GM12892 (cell line): ENCODE measurements at regions not wholly inside any gene's neighbourhood (a gene's known extent, or its start where the extent isn't known, plus 50 kb on each side); places are given as distances from the start of the nearest gene placed in this dataset.

Experiments used
- POLR2A ChIP-seq: IDR thresholded peaks from 2 replicates; pipeline ENCODE4 v1.6.1; 2011; ENCODE audit warnings: low read depth, low read length, control low read depth
- POLR2AphosphoS5 ChIP-seq: IDR thresholded peaks from 2 replicates; pipeline ENCODE4 v1.6.1; 2011; ENCODE audit warnings: low read depth, low read length, control low read depth
- TAF1 ChIP-seq: IDR thresholded peaks from 2 replicates; pipeline ENCODE4 v1.6.1; 2011; ENCODE audit warnings: low read depth, mild to moderate bottlenecking, control low read depth, low read length, borderline replicate concordance

- TF ChIP-seq POLR2AphosphoS5 = no peak
- no peak for TF ChIP-seq POLR2A
- no peak for TF ChIP-seq TAF1
These were observed 326.0 kb downstream of the RPS24 start for GRCh38 chr10:78359640-78360091.
